CD4-positive, alpha-beta T cell (primary cell): ENCODE measurements at regions not wholly inside any gene's neighbourhood (a gene's known extent, or its start where the extent isn't known, plus 50 kb on each side); places are given as distances from the start of the nearest gene placed in this dataset.

ENCODE experiments used
- ATAC-seq: fragments of 200-7000 bp; cut with Tn5 transposase; one replicate; pipeline ENCODE4 v1.10.0; 2022; ENCODE audit warnings: mild to moderate bottlenecking; ENCODE audit not compliant: poor library complexity
- CTCF ChIA-PET: fragments of 350-600 bp; sonication (Branson Sonifier 250); formaldehyde crosslinking; loops from one replicate; lab custom pipeline; 2021; ENCODE audit warnings: antibody characterized with exemption, inconsistent platforms; lab: Charles Lee
- POLR2A ChIA-PET: fragments of 350-600 bp; sonication (Branson Sonifier 250); formaldehyde crosslinking; loops from one replicate; lab custom pipeline; 2021; ENCODE audit warnings: antibody characterized with exemption, inconsistent platforms; lab: Charles Lee
- DNase-seq, 14 experiments: peaks; one replicate each; pipeline ENCODE4 v3.0.0-alpha.2; 2013 to 2020; ENCODE audit warnings: mixed read lengths in 2 of 14
- H3K27ac ChIP-seq, 2 donors: one replicate each; pipeline versions ENCODE4 v1.5.1 to v1.7.0; 2013; ENCODE audit warnings: low read length in 2 of 2, low read depth in 1 of 2, mild to moderate bottlenecking in 1 of 2
- H3K27me3 ChIP-seq, 2 experiments: 1 replicate in 1 of 2; 2 replicates in 1 of 2; pipeline versions ENCODE4 v1.6.1 to v1.7.0; 2013; ENCODE audit warnings: low read length in 2 of 2, control low read depth in 1 of 2, mild to moderate bottlenecking in 1 of 2, moderate library complexity in 1 of 2; ENCODE audit not compliant: insufficient read depth in 2 of 2, control insufficient read depth in 1 of 2
- H3K36me3 ChIP-seq: one replicate; pipeline ENCODE4 v1.6.1; 2013; ENCODE audit warnings: low read length, control low read depth; ENCODE audit not compliant: insufficient read depth
- H3K4me1 ChIP-seq: one replicate; pipeline ENCODE4 v1.6.1; 2013; ENCODE audit warnings: low read length, control low read depth; ENCODE audit not compliant: insufficient read depth
- H3K4me3 ChIP-seq: one replicate; pipeline ENCODE4 v1.5.1; 2013; ENCODE audit warnings: mild to moderate bottlenecking, low read length, moderate library complexity
- H3K9me3 ChIP-seq, 2 experiments: 1 replicate in 1 of 2; 2 replicates in 1 of 2; pipeline versions ENCODE4 v1.6.1 to v1.7.0; 2013; ENCODE audit warnings: low read length in 2 of 2, mild to moderate bottlenecking in 2 of 2, control low read depth in 1 of 2, moderate library complexity in 1 of 2; ENCODE audit not compliant: control insufficient read depth in 1 of 2, insufficient read depth in 1 of 2
- H3K27ac Mint-ChIP-seq: one replicate; pipeline ENCODE4 v1.8.0; 2020; ENCODE audit warnings: mixed read lengths
- H3K27me3 Mint-ChIP-seq: one replicate; pipeline ENCODE4 v1.8.0; 2021; ENCODE audit warnings: mixed read lengths
- H3K36me3 Mint-ChIP-seq: one replicate; pipeline ENCODE4 v1.8.0; 2021; ENCODE audit warnings: low read depth, mixed read lengths
- H3K4me1 Mint-ChIP-seq: one replicate; pipeline ENCODE4 v1.8.0; 2021; ENCODE audit warnings: low read depth, mixed read lengths
- H3K4me3 Mint-ChIP-seq: one replicate; pipeline ENCODE4 v1.8.0; 2020; ENCODE audit warnings: mild to moderate bottlenecking, mixed read lengths
- H3K9me3 Mint-ChIP-seq: one replicate; pipeline ENCODE4 v1.8.0; 2020; ENCODE audit warnings: mixed read lengths
- CTCF ChIP-seq: fragments of 200-600 bp; IDR thresholded peaks from one replicate; pipeline ENCODE4 v1.8.0; 2022; ENCODE audit warnings: antibody characterized with exemption, mild to moderate bottlenecking
- intact Hi-C, 2 experiments: fragments of 100-400 bp; cut with DNase I in 1 of 2; cut with micrococcal nuclease in 1 of 2; formaldehyde crosslinking; loops; one replicate each; pipeline versions ENCODE4 v1.15.1 to v1.9.0; 2023 to 2025; cut with DNase I, micrococcal nuclease

DNA sequence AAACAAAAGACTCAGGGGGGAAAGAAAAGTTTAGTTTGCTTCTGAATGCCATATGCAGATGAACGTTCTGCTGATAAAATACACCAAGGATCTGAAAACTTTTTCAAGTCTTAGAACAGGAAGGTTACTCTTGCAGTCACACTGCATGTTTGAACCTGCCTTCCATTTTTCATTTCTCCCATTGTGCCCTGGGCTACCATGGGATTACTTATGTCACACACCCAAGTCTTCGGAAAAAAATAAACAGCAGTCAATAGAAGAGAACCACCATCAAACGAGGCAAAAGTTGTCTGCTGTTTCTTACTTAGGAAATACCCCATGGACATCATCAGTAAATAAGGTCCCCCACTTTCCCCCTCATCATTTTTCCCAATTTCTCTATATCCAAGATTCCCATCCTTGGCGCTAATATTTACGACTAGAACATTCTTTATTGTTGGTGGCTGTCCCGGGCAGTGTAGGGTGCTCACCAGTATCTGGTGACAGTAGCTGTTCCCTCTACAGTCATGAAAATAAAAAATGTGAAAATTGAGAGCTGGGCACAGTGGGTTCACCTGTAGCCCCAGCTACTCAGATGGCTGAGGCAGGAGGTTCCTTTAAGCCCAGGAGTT is 202.5 kb downstream of the BCAS1 start:
- H3K27me3 ChIP-seq: no peaks in the 10 kb centered on the region
- ChIA-PET POLR2A (interaction anchor here (0.7 to 3.0 kb wide), 6 partner anchors 25 to 258 kb away, joined by 3 to 17 read pairs (median 10); no protein-coding TSS in a partner anchor), CTCF (no interaction called here)
- peak overlapping the region; percentile 64 to 67 for H3K27ac ChIP-seq
- TF ChIP-seq CTCF: no peak
- H3K9me3 ChIP-seq: no peaks in the 10 kb centered on the region
- Mint-ChIP-seq H3K27me3 (no peaks in the 10 kb centered on the region), H3K36me3 (peaks cover 7% of the 10 kb centered on the region), H3K4me3 (peak overlapping the region; percentile 71), H3K4me1 (peaks cover 78% of the 10 kb centered on the region), H3K27ac (peak overlapping the region; percentile 93), H3K9me3 (no peaks in the 10 kb centered on the region)
- H3K4me3 ChIP-seq: no peak overlapping the region
- H3K36me3 ChIP-seq: no peaks in the 10 kb centered on the region
- peaks cover 55% of the 10 kb centered on the region for H3K4me1 ChIP-seq
- intact Hi-C loops: loop anchor here (5.0 kb wide), 2 partner anchors 41 to 161 kb away; no protein-coding TSS in a partner anchor
- DNase-seq (no peak), ATAC-seq (no peak)

- Histone ChIP-seq H3K27ac (peak overlapping the region; percentile 64 to 67), H3K4me1 (peaks cover 52% of the 10 kb centered on the region), H3K36me3 (no peaks in the 10 kb centered on the region), H3K27me3 (no peaks in the 10 kb centered on the region), H3K4me3 (no peak overlapping the region), H3K9me3 (no peaks in the 10 kb centered on the region)
- intact Hi-C loops: loop anchor here (5.0 kb wide), 2 partner anchors 40 to 160 kb away; no protein-coding TSS in a partner anchor
- ATAC-seq (peak; percentile 35), DNase-seq (peak in 4 of 14 experiments; percentile 34 to 53 (median 40))
- POLR2A ChIA-PET: interaction anchor here (0.7 to 3.0 kb wide), 16 partner anchors 10 to 273 kb away, joined by 3 to 17 read pairs (median 6); partner anchors contain the start of gene ZNF217
- Mint-ChIP-seq H3K27ac (peak overlapping the region; percentile 93), H3K4me1 (peaks cover 73% of the 10 kb centered on the region), H3K9me3 (no peaks in the 10 kb centered on the region), H3K27me3 (no peaks in the 10 kb centered on the region), H3K4me3 (peak overlapping the region; percentile 71), H3K36me3 (no peaks in the 10 kb centered on the region)
- CTCF ChIA-PET: no interaction called here
- TF ChIP-seq CTCF: no peak
Observed at GRCh38 chr20:53866794-53867740, 203.3 kb downstream of the BCAS1 start.
